ENCODE measurements at regions not wholly inside any gene's neighbourhood (a gene's known extent, or its start where the extent isn't known, plus 50 kb on each side); places are given as distances from the start of the nearest gene placed in this dataset.

DNA sequence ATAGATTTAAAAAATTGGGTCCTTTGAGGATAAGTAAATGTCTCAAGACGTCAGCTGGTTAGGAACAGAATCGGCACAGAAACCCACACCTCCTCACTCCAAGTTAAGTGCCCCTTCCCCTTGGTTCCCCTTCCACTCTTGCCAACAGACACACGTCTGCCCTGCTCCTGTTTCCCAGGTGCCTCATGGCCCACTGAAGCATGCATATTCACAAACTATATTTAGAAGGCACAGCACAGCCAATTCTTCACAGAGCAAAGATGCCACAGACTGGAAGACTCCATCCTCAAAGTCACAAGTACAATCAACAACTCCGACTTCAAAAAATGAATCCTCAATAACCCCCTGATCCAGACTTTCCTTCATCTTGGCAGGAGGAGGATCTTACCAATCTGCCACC lies 295.4 kb upstream of the NR2F2 start:
- TF ChIP-seq, protein P1, sequence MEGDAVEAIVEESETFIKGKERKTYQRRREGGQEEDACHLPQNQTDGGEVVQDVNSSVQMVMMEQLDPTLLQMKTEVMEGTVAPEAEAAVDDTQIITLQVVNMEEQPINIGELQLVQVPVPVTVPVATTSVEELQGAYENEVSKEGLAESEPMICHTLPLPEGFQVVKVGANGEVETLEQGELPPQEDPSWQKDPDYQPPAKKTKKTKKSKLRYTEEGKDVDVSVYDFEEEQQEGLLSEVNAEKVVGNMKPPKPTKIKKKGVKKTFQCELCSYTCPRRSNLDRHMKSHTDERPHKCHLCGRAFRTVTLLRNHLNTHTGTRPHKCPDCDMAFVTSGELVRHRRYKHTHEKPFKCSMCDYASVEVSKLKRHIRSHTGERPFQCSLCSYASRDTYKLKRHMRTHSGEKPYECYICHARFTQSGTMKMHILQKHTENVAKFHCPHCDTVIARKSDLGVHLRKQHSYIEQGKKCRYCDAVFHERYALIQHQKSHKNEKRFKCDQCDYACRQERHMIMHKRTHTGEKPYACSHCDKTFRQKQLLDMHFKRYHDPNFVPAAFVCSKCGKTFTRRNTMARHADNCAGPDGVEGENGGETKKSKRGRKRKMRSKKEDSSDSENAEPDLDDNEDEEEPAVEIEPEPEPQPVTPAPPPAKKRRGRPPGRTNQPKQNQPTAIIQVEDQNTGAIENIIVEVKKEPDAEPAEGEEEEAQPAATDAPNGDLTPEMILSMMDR (conservative IDR thresholded peaks at IDR 0.05; ENCODE audit: low read depth, low read length): no peak
- TF ChIP-seq EZH2 (IDR thresholded peaks at IDR 0.05; ENCODE audit: borderline replicate concordance, low read depth, low read length, poor library complexity, severe bottlenecking): no peak
